IMR-90 (cell line): ENCODE measurements at regions not wholly inside any gene's neighbourhood (a gene's known extent, or its start where the extent isn't known, plus 50 kb on each side); places are given as distances from the start of the nearest gene placed in this dataset.

Experiments used
- ATAC-seq: fragments of 200-7000 bp; cut with Tn5 transposase; 2 replicates; pipeline ENCODE4 v1.9.1; 2020; ENCODE audit warnings: low read depth, mild to moderate bottlenecking, moderate library complexity
- BruUV-seq: library from RNA; stranded (reverse); fragments of 400-500 nt; replicated peaks from 2 replicates; lab custom pipeline; 2021; lab: Mats Ljungman, UMichigan
- CTCF ChIA-PET: fragments of 300-600 bp; formaldehyde crosslinking; extraction: SDS; loops from one replicate; lab custom pipeline; 2021; ENCODE audit warnings: antibody characterized with exemption; lab: Yijun Ruan, JAX
- POLR2A ChIA-PET: fragments of 300-600 bp; sonication (Branson Sonifier 250); formaldehyde crosslinking; loops from one replicate; lab custom pipeline; 2022; ENCODE audit warnings: antibody characterized with exemption; ENCODE audit not compliant: unreplicated experiment; lab: Charles Lee
- DNase-seq: peaks from one replicate; pipeline ENCODE4 v3.0.0; 2013
- H2AFZ ChIP-seq: replicated peaks from 2 replicates; pipeline ENCODE3; 2013; ENCODE audit warnings: low read length, mild to moderate bottlenecking; ENCODE audit not compliant: poor library complexity
- H2AK5ac ChIP-seq: 2 replicates; pipeline ENCODE4 v1.6.1; 2013; ENCODE audit warnings: low read depth, low read length, inconsistent platforms
- H2AK9ac ChIP-seq: replicated peaks from 2 replicates; pipeline ENCODE3; 2013; ENCODE audit warnings: mild to moderate bottlenecking, low read depth, low read length, moderate library complexity; ENCODE audit not compliant: poor library complexity
- H2BK120ac ChIP-seq: 2 replicates; pipeline ENCODE4 v1.6.1; 2013; ENCODE audit warnings: low read depth, low read length, inconsistent platforms
- H2BK15ac ChIP-seq: 3 replicates; pipeline ENCODE4 v1.6.1; 2013; ENCODE audit warnings: low read depth, low read length, inconsistent platforms
- H2BK20ac ChIP-seq: 2 replicates; pipeline ENCODE4 v1.6.1; 2013; ENCODE audit warnings: low read depth, mild to moderate bottlenecking, inconsistent platforms, low read length, moderate library complexity
- H2BK5ac ChIP-seq: 2 replicates; pipeline ENCODE4 v1.6.1; 2013; ENCODE audit warnings: mild to moderate bottlenecking, low read depth, low read length, inconsistent platforms; ENCODE audit not compliant: poor library complexity, severe bottlenecking
- H3K14ac ChIP-seq: replicated peaks from 2 replicates; pipeline ENCODE4 v1.6.1; 2013; ENCODE audit warnings: low read depth, low read length, inconsistent platforms
- H3K18ac ChIP-seq: 2 replicates; pipeline ENCODE4 v1.6.1; 2013; ENCODE audit warnings: low read depth, low read length, control low read depth
- H3K23ac ChIP-seq: 2 replicates; pipeline ENCODE4 v1.6.1; 2013; ENCODE audit warnings: low read depth, low read length, inconsistent platforms
- H3K27ac ChIP-seq: 2 replicates; pipeline ENCODE4 v1.5.1; 2013; ENCODE audit warnings: mild to moderate bottlenecking, control low read depth, low read length; ENCODE audit not compliant: insufficient read depth
- H3K27me3 ChIP-seq: 2 replicates; pipeline ENCODE4 v1.6.1; 2013; ENCODE audit warnings: low read length; ENCODE audit not compliant: control insufficient read depth, insufficient read depth
- H3K36me3 ChIP-seq: 2 replicates; pipeline ENCODE4 v1.6.1; 2013; ENCODE audit warnings: low read length, mixed read lengths; ENCODE audit not compliant: control insufficient read depth, insufficient read depth
- H3K4ac ChIP-seq: 2 replicates; pipeline ENCODE4 v1.6.1; 2013; ENCODE audit warnings: low read depth, low read length, inconsistent platforms
- H3K4me1 ChIP-seq: 2 replicates; pipeline ENCODE4 v1.6.1; 2013; ENCODE audit warnings: low read length, mixed read lengths; ENCODE audit not compliant: control insufficient read depth, insufficient read depth
- H3K4me2 ChIP-seq: 2 replicates; pipeline ENCODE4 v1.6.1; 2013; ENCODE audit warnings: low read depth, mild to moderate bottlenecking, control low read depth, low read length, moderate library complexity
- H3K4me3 ChIP-seq: 2 replicates; pipeline ENCODE4 v1.5.1; 2013; ENCODE audit warnings: low read depth, mild to moderate bottlenecking, control low read depth, low read length, moderate library complexity; ENCODE audit not compliant: insufficient read depth
- H3K56ac ChIP-seq: 2 replicates; pipeline ENCODE4 v1.6.1; 2013; ENCODE audit warnings: low read length, inconsistent platforms; ENCODE audit not compliant: insufficient read depth; ENCODE audit errors: extremely low read depth
- H3K79me1 ChIP-seq, 2 experiments: 2 replicates each; pipeline ENCODE4 v1.6.1; 2013; ENCODE audit warnings: low read length in 2 of 2, inconsistent platforms in 1 of 2, low read depth in 1 of 2
- H3K9ac ChIP-seq: 2 replicates; pipeline ENCODE4 v1.6.1; 2013; ENCODE audit warnings: low read depth, low read length, control low read depth
- H3K9me1 ChIP-seq: 2 replicates; pipeline ENCODE4 v1.6.1; 2013; ENCODE audit warnings: low read length, inconsistent platforms; ENCODE audit not compliant: insufficient read depth
- H3K9me3 ChIP-seq: 2 replicates; pipeline ENCODE4 v1.6.1; 2013; ENCODE audit warnings: low read length; ENCODE audit not compliant: control insufficient read depth, insufficient read depth
- H4K20me1 ChIP-seq: 2 replicates; pipeline ENCODE4 v1.6.1; 2013; ENCODE audit warnings: low read length, inconsistent platforms; ENCODE audit not compliant: insufficient read depth
- H4K5ac ChIP-seq: 2 replicates; pipeline ENCODE4 v1.6.1; 2013; ENCODE audit warnings: mild to moderate bottlenecking, low read depth, low read length, control low read depth
- H4K8ac ChIP-seq, 2 experiments: 2 replicates each; pipeline ENCODE4 v1.6.1; 2013; ENCODE audit warnings: low read depth in 2 of 2, low read length in 2 of 2, control low read depth in 1 of 2, inconsistent platforms in 1 of 2
- H4K91ac ChIP-seq: 2 replicates; pipeline ENCODE4 v1.6.1; 2013; ENCODE audit warnings: low read depth, low read length, inconsistent platforms; ENCODE audit not compliant: insufficient read depth
- CEBPB ChIP-seq: IDR thresholded peaks from 2 replicates; pipeline ENCODE4 v1.6.1; 2012; ENCODE audit warnings: low read depth, low read length, improper control_type of control experiment
- CHD1 ChIP-seq: IDR thresholded peaks from 2 replicates; pipeline ENCODE4 v1.6.1; 2012; ENCODE audit warnings: low read depth, low read length, improper control_type of control experiment
- CTCF ChIP-seq: conservative IDR thresholded peaks from 2 replicates; pipeline ENCODE4 v1.5.1; 2012; ENCODE audit warnings: mild to moderate bottlenecking, low read depth, low read length, improper control_type of control experiment
- MAFK ChIP-seq: IDR thresholded peaks from 2 replicates; pipeline ENCODE4 v1.6.1; 2012; ENCODE audit warnings: low read depth, low read length, improper control_type of control experiment
- MAZ ChIP-seq: IDR thresholded peaks from 2 replicates; pipeline ENCODE4 v1.6.1; 2012; ENCODE audit warnings: low read depth, mild to moderate bottlenecking, low read length, improper control_type of control experiment, moderate library complexity, borderline replicate concordance
- MXI1 ChIP-seq: IDR thresholded peaks from 2 replicates; pipeline ENCODE4 v1.6.1; 2012; ENCODE audit warnings: low read depth, mild to moderate bottlenecking, low read length, moderate library complexity, borderline replicate concordance
- NFE2L2 ChIP-seq: fragments of 150-350 bp; IDR thresholded peaks from 2 replicates; pipeline ENCODE4 v1.6.1; 2016; ENCODE audit warnings: low read depth, mild to moderate bottlenecking, low read length
- POLR2A ChIP-seq: IDR thresholded peaks from 2 replicates; pipeline ENCODE4 v1.6.1; 2012; ENCODE audit warnings: mild to moderate bottlenecking, low read depth, low read length
- RAD21 ChIP-seq: IDR thresholded peaks from 2 replicates; pipeline ENCODE4 v1.6.1; 2012; ENCODE audit warnings: low read length, improper control_type of control experiment
- RCOR1 ChIP-seq: IDR thresholded peaks from 2 replicates; pipeline ENCODE4 v1.6.1; 2012; ENCODE audit warnings: mild to moderate bottlenecking, low read length, improper control_type of control experiment; ENCODE audit not compliant: insufficient replicate concordance
- RFX5 ChIP-seq: IDR thresholded peaks from 2 replicates; pipeline ENCODE4 v1.8.0; 2012; ENCODE audit warnings: low read depth, mild to moderate bottlenecking, low read length, moderate library complexity
- SMC3 ChIP-seq: fragments of 150-350 bp; IDR thresholded peaks from 2 replicates; pipeline ENCODE4 v1.6.1; 2016; ENCODE audit warnings: low read depth, mild to moderate bottlenecking, antibody characterized with exemption, low read length, moderate library complexity
- USF2 ChIP-seq: fragments of 150-350 bp; IDR thresholded peaks from 2 replicates; pipeline ENCODE4 v1.6.1; 2017; ENCODE audit warnings: mild to moderate bottlenecking, antibody characterized with exemption, low read length, low read depth
- WGBS, 2 experiments: methylation state at CpG; one replicate each; pipeline versions ENCODE4 v1.1.5 to v1.1.7; 2013; ENCODE audit warnings: missing lambda C conversion rate in 2 of 2; ENCODE audit not compliant: insufficient read length in 1 of 2; ENCODE audit errors: extremely low coverage in 2 of 2; 5-methylcytosine and 5-hydroxymethylcytosine counted together
- dilution Hi-C: fragments of 300-500 bp; cut with HindIII; formaldehyde crosslinking; loops from one replicate; pipeline ENCODE4 v1.14.3; 2018; ENCODE audit warnings: low sequenced_read_pairs; ENCODE audit not compliant: unreplicated experiment
- in situ Hi-C: fragments of 300-500 bp; cut with MboI; formaldehyde crosslinking; loops from 3 replicates; pipeline ENCODE4 v1.14.3; 2019; ENCODE audit warnings: low sequenced_read_pairs, inconsistent platforms, mixed read lengths
- intact Hi-C: fragments of 100-400 bp; cut with micrococcal nuclease; formaldehyde crosslinking; loops from 2 replicates; pipeline ENCODE4 v1.10.0; 2022

- no peak for ATAC-seq
- intact Hi-C loops = no loop called here
- BruUV-seq = no TSS peak
- Histone ChIP-seq H3K14ac (no peak overlapping the region), H3K9me1 (no peaks in the 10 kb centered on the region), H3K9ac (no peak overlapping the region), H3K4ac (no peak overlapping the region), H3K4me3 (no peak overlapping the region), H3K36me3 (no peaks in the 10 kb centered on the region), H3K23ac (no peak overlapping the region), H3K79me1 (no peaks in the 10 kb centered on the region), H3K27me3 (no peaks in the 10 kb centered on the region), H2BK15ac (no peak overlapping the region), H2BK5ac (no peak overlapping the region), H2BK20ac (no peak overlapping the region), H3K4me1 (no peaks in the 10 kb centered on the region), H4K91ac (no peak overlapping the region), H4K5ac (no peak overlapping the region), H4K8ac (no peak overlapping the region), H2AFZ (no peak overlapping the region), H3K9me3 (no peaks in the 10 kb centered on the region), H3K4me2 (no peak overlapping the region), H4K20me1 (no peaks in the 10 kb centered on the region), H3K56ac (no peak overlapping the region), H2AK5ac (no peak overlapping the region), H2AK9ac (no peak overlapping the region), H3K27ac (no peak overlapping the region), H3K18ac (no peak overlapping the region), H2BK120ac (no peak overlapping the region)
- in situ Hi-C loops = no loop called here
- dilution Hi-C loops = no loop called here
- ChIA-PET CTCF (no interaction called here), POLR2A (no interaction called here)
- WGBS, 2 experiments = no CpG with 5 or more reads among the region's 1 CpG
- no peak for DNase-seq
- no peak for TF ChIP-seq MAFK
- no peak for TF ChIP-seq MAZ
- no peak for TF ChIP-seq RFX5
- TF ChIP-seq CEBPB = no peak
- no peak for TF ChIP-seq CTCF
- no peak for TF ChIP-seq RAD21
- TF ChIP-seq POLR2A = no peak
- TF ChIP-seq USF2 = no peak
- no peak for TF ChIP-seq MXI1
- TF ChIP-seq SMC3 = no peak
- no peak for TF ChIP-seq RCOR1
- TF ChIP-seq CHD1 = no peak
- no peak for TF ChIP-seq NFE2L2
These were observed 56.1 kb upstream of the LRRC7 start for GRCh38 chr1:69511426-69512192.
